IPS-18c (cell line): ENCODE measurements at regions not wholly inside any gene's neighbourhood (a gene's known extent, or its start where the extent isn't known, plus 50 kb on each side); places are given as distances from the start of the nearest gene placed in this dataset.

Source experiments
- H3K4me3 ChIP-seq: 2 replicates; pipeline ENCODE4 v1.7.0; 2013; ENCODE audit warnings: low read depth, mild to moderate bottlenecking, low read length, moderate library complexity; ENCODE audit not compliant: insufficient read depth
- H3K9me3 ChIP-seq: one replicate; pipeline ENCODE4 v1.6.1; 2013; ENCODE audit warnings: mild to moderate bottlenecking, low read length, moderate library complexity; ENCODE audit not compliant: control insufficient read depth, insufficient read depth

GRCh38 chr12:83690465-83690864 is 1003.8 kb downstream of the TMTC2 start:
- H3K4me3 ChIP-seq, result no peak overlapping the region
- H3K9me3 ChIP-seq, result peaks cover 3% of the 10 kb centered on the region

- H3K9me3 ChIP-seq, result no peaks in the 10 kb centered on the region
Observed at GRCh38 chr12:83689333-83689732, 1002.6 kb downstream of the TMTC2 start.

DNA sequence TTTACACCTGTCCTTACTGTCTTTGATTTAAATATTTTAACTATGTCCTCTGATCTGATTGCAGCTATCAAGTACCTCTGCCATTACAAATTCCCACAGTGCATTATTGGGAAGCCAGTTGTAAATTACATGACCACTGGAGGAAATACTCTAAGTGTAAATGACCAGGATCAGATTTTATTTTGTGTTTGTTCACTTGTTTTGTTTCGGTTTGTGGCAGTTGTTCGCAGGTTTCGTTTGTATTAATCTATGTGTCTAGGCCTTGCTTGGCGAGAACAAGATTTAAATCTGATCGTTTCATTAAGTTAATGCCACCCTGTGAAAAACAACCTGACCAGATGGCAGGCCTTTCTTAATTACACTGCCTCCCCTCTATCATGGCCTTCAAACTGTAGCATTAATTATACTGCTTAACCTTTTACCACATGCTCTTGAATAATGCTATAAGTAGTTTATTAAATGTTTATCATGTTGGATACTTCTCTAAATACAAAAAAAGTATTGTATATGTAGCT is 990.1 kb downstream of the TMTC2 start:
- Histone ChIP-seq H3K4me3 (no peak overlapping the region), H3K9me3 (no peaks in the 10 kb centered on the region)

More at GRCh38 chr12:83689333-83689732, 1002.6 kb downstream of the TMTC2 start:
- H3K4me3 ChIP-seq, result no peak overlapping the region

GRCh38 chr12:83666690-83667089 is 980.0 kb downstream of the TMTC2 start:
- no peaks in the 10 kb centered on the region for H3K9me3 ChIP-seq
- H3K4me3 ChIP-seq, result no peak overlapping the region

DNA sequence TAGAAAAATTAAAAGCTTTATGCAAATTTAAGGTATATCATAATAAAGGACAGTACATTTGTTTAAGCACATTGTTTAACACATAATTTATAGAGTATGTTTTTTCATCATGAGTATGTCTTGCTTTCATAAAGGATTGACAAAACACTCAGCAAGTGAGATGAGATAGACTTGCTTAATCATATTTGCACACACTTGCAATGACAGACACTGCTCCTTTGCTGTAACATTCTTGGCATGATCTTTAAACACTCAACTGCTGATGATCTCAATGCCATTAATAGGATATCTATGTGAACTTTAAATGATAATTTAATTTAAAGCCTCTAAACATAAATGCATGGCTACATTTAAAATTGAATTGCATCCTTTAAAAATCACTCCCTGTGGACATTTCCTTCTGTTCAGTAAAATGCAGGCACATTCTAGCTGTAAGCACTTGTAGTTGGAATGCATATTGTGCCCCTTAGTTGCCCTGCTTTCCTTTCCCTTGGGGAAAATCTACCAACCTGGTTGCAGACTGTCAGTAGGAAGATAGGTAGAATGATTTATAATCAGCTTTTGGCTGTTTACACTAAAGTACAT is 979.0 kb downstream of the TMTC2 start:
- H3K4me3 ChIP-seq, result no peak overlapping the region
- H3K9me3 ChIP-seq, result no peaks in the 10 kb centered on the region

DNA sequence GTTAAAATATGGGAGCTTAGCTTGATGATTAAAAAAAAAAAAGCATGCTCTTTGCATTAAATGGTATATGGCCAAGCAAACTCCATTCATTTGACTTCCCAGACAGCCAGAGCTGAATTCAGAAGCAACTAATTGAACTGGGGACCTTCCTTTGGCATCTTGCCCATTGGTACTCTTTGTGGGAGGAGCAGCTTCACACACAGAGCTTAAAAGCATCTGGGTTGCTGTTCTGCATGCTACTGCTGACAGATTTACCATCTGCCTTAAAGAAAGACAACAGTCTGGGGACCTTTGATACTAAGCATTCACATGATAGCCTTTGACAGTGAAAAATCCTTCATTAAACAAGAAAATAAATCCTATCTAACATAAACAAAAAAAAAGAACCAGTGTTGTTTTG is 977.9 kb downstream of the TMTC2 start:
- no peaks in the 10 kb centered on the region for H3K9me3 ChIP-seq
- H3K4me3 ChIP-seq, result no peak overlapping the region

DNA sequence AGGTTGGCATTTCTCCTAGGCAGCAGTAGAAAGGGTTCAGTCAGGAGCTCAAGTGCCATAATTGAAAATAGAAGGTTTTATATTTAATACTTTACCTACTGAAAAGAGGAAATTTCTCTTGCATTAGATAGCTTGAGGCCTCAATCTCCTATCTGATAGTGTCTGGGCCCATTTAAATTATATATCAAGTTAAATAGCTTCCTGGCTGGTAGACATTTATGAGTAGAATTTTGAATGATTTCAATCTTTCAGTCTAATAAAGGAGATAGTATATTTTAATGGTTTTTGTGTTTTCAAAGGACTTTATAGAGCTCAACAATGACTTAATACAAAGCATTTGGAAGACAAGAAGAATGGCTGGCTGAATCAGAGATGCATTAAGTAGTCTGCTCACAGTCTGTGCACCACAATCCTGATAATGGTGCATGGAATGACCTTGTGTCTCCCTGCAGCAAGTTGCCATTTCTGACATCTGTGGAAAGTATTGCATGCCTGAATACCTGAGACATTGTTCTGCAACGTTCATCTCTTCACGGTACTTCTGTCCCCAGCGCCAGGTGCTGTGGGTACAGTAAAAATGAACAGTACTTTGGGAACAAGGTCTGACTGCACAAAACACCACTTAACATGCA is 974.1 kb downstream of the TMTC2 start:
- Histone ChIP-seq H3K4me3 (no peak overlapping the region), H3K9me3 (no peaks in the 10 kb centered on the region)

DNA sequence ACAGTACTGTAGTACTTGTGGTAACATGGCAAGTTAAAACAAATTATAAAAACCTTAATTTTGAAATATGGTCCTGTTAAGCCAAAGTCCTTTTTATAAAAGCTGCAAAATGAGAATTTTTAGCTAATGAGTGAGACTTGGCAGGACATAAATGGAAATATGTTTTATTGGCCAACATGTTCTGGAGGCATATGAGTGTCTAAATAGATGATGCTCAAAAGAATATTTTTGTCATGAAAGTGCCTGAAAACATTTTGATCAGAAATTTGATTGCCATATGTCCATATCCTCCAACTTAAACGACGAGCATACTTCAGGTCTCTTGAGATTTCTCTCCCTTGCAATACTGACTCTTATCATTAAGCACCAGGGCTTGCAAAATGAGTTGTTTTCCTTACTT is 972.6 kb downstream of the TMTC2 start:
- no peak overlapping the region for H3K4me3 ChIP-seq
- H3K9me3 ChIP-seq, result no peaks in the 10 kb centered on the region

GRCh38 chr12:83656004-83656403 is 969.3 kb downstream of the TMTC2 start:
- no peaks in the 10 kb centered on the region for H3K9me3 ChIP-seq
- H3K4me3 ChIP-seq, result no peak overlapping the region

DNA sequence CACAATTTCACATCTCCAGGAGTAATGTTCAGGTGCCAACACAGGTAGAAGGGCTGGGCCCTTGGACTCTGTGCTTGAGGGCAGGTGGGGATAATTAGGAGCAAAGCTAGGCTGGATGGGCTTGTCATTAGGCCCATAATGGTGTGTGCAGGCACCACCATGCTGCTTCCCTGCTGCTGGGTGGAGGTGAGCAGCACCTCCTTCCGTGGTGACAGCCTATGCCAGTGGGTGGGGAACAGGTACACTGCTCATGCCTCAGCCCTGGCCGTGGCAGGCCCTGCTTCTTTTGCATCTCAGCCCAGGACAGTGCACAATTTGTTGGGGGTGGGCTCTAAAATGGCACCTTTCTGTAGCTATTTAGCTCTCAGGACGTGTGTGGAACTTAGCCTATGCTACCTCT is 955.5 kb downstream of the TMTC2 start:
- H3K9me3 ChIP-seq, result no peaks in the 10 kb centered on the region
- no peak overlapping the region for H3K4me3 ChIP-seq

GRCh38 chr12:83641789-83642188 is 955.1 kb downstream of the TMTC2 start:
- no peaks in the 10 kb centered on the region for H3K9me3 ChIP-seq
- H3K4me3 ChIP-seq, result no peak overlapping the region

DNA sequence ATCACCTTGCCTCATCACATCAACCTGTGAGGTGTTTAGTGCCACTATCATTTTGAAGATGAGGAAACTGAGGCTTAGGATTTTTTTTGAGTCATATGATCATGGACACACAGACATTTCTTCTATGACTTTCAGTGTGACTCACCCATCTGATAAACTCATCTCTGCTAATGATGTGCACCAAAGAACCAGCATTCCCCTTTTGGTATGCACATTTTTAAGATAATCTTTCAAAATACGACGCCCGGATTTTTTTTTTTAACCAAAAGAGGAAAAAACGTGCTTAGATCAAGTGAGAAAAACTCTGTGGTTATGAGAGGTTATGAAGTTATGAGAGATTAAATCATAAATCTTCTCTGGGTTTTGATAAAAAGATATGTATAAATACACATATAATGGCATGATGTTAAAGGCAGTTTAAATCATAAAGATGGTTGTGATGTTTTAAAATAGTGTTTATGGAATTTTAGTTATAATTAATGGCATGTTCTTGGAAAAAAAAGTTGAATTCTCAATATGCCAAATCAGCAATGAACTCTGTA is 948.1 kb downstream of the TMTC2 start:
- no peaks in the 10 kb centered on the region for H3K9me3 ChIP-seq
- no peak overlapping the region for H3K4me3 ChIP-seq

- Histone ChIP-seq H3K9me3 (no peaks in the 10 kb centered on the region), H3K4me3 (no peak overlapping the region)
Observed at GRCh38 chr12:83630526-83630925, 943.8 kb downstream of the TMTC2 start.

DNA sequence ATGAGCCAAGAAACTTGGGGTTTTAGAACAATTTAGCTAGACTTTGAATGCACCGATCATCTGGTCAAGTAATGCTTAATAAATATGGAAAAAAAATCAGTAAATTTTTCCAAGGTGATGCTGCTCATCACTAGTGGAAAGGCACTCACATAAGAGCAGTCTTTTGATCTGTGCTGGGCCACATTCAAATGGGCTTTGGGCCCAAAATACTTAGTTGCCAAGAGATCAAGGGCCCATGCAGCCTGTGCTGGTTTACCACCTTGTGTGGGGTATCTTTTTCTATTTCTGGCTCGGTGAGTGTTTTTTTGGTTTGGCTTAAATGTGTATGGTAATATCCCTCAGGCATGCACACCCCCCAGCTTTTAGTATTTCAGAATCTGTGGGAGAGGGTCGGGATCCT is 943.2 kb downstream of the TMTC2 start:
- Histone ChIP-seq H3K9me3 (no peaks in the 10 kb centered on the region), H3K4me3 (no peak overlapping the region)

- Histone ChIP-seq H3K4me3 (no peak overlapping the region), H3K9me3 (no peaks in the 10 kb centered on the region)
Observed at GRCh38 chr12:83622205-83622604, 935.5 kb downstream of the TMTC2 start.

DNA sequence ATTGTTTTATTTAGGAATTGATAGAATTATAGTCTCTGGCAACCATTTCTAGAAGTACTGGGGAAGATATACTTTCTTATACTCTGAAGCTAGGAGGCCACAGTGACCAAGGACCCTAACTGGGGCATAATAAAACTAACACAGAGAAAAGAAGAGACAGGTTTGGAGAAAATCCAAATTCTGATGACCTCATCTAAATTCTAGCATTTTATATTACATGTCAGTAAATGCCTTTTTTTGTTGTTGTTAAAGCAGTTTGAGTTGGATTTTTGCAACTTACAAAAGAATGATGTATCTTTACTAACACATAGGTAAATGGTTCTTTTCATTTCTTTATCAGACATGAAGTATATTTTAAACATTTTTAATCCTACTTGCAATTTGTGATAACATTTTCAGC is 933.3 kb downstream of the TMTC2 start:
- no peaks in the 10 kb centered on the region for H3K9me3 ChIP-seq

GRCh38 chr12:83615152-83615551 is 928.4 kb downstream of the TMTC2 start:
- no peaks in the 10 kb centered on the region for H3K9me3 ChIP-seq
- no peak overlapping the region for H3K4me3 ChIP-seq

More for the DNA sequence above, 933.3 kb downstream of the TMTC2 start:
- no peak overlapping the region for H3K4me3 ChIP-seq

GRCh38 chr12:83613586-83614110 is 926.9 kb downstream of the TMTC2 start:
- Histone ChIP-seq H3K9me3 (no peaks in the 10 kb centered on the region), H3K4me3 (no peak overlapping the region)
